C4-2B (cell line): ENCODE measurements at regions not wholly inside any gene's neighbourhood (a gene's known extent, or its start where the extent isn't known, plus 50 kb on each side); places are given as distances from the start of the nearest gene placed in this dataset.

Source experiments
- ZFX ChIP-seq: fragments of 450-650 bp; IDR thresholded peaks from 2 replicates; pipeline ENCODE4 v1.6.1; 2017
- TF ChIP-seq, protein P1 (sequence below): fragments of 450-650 bp; conservative IDR thresholded peaks from 2 replicates; pipeline ENCODE4 v1.5.1; 2017; ENCODE audit warnings: mild to moderate bottlenecking

DNA sequence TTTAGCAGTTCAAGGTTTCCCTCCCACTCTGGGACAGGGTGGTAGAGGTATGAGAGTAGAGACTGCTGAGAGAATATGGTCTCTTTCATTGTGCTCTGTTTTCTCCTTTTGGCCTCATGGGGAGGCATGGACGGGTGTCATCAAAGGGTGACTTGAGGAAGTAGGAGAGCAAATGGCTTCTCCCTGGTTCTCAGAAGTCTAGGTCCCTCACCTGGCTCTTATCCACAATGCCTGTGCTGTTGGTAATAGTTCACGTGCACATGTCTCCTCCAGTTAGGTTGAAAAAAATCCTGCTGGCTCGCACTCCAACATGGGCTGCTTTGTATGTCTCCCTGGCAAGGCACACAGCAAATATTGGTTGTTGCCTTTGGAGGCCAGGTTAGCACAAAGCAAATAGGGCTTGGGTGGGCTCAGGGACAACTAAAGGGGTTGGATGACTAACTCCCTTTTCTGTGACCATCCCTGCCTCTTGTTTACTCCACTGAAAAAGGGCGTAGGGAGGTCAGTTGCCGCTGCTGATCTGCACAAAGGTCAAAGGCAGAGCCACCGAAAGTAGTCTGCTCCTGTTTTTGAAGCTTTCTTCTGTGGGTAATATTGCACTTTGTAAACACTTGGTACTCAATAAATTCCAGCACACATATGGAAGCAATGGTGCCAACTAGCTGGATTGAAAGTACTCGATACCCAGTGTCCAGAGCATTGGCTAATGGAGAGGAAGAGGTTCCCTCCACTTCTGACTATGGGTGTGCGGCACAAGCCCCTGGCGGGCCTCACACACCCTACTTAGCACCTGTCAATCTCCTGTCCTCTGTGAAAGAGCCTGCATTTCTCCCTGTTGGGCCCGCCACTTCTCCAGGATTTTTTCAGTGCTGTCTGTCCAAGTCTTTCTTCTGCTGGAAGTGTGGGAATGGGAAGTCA is 121.8 kb downstream of the SLC38A6 start:
- TF ChIP-seq, protein P1, sequence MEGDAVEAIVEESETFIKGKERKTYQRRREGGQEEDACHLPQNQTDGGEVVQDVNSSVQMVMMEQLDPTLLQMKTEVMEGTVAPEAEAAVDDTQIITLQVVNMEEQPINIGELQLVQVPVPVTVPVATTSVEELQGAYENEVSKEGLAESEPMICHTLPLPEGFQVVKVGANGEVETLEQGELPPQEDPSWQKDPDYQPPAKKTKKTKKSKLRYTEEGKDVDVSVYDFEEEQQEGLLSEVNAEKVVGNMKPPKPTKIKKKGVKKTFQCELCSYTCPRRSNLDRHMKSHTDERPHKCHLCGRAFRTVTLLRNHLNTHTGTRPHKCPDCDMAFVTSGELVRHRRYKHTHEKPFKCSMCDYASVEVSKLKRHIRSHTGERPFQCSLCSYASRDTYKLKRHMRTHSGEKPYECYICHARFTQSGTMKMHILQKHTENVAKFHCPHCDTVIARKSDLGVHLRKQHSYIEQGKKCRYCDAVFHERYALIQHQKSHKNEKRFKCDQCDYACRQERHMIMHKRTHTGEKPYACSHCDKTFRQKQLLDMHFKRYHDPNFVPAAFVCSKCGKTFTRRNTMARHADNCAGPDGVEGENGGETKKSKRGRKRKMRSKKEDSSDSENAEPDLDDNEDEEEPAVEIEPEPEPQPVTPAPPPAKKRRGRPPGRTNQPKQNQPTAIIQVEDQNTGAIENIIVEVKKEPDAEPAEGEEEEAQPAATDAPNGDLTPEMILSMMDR = no peak
- TF ChIP-seq ZFX = no peak
